Adrenal gland (tissue), 9 donors: ENCODE measurements at regions not wholly inside any gene's neighbourhood (a gene's known extent, or its start where the extent isn't known, plus 50 kb on each side); places are given as distances from the start of the nearest gene placed in this dataset.

Source experiments
- DNase-seq, 7 donors: peaks; one replicate each; pipeline ENCODE4 v3.0.0-alpha.2; 2019 to 2020
- H3K27ac ChIP-seq, 5 donors: fragments of 200-600 bp; sonication (generic) in 4 of 5; 1 replicate in 3 of 5; 2 replicates in 2 of 5; pipeline versions ENCODE4 v1.5.1 to v1.8.0; 2016 to 2020; ENCODE audit warnings: mild to moderate bottlenecking in 1 of 5
- H3K27me3 ChIP-seq: fragments of 200-600 bp; 2 replicates; pipeline ENCODE4 v1.8.0; 2021
- H3K36me3 ChIP-seq, 2 donors: fragments of 200-600 bp; replicated peaks in 1 of 2; 1 replicate in 1 of 2; 2 replicates in 1 of 2; pipeline versions ENCODE4 v1.5.1 to v1.8.0; 2018 to 2022
- H3K4me1 ChIP-seq, 2 donors: fragments of 200-600 bp; replicated peaks in 1 of 2; 1 replicate in 1 of 2; 2 replicates in 1 of 2; pipeline versions ENCODE4 v1.5.1 to v1.8.0; 2018 to 2021
- H3K4me3 ChIP-seq, 4 donors: fragments of 200-600 bp; sonication (generic) in 3 of 4; one replicate each; pipeline ENCODE4 v1.5.1; 2016 to 2018
- H3K9me3 ChIP-seq, 3 donors: fragments of 200-600 bp; sonication (generic) in 1 of 3; replicated peaks in 1 of 3; 1 replicate in 2 of 3; 2 replicates in 1 of 3; pipeline versions ENCODE4 v1.5.1 to v1.8.0; 2016 to 2021
- CTCF ChIP-seq, 6 experiments: fragments of 450-650 bp in 4 of 6; fragments of 200-600 bp in 2 of 6; sonication (generic) in 1 of 6; IDR thresholded peaks; 1 replicate in 5 of 6; 2 replicates in 1 of 6; pipeline versions ENCODE4 v1.5.1 to v1.8.0; 2016 to 2021; ENCODE audit warnings: antibody characterized with exemption in 6 of 6, mild to moderate bottlenecking in 2 of 6, moderate library complexity in 1 of 6
- POLR2A ChIP-seq, 2 donors: fragments of 450-650 bp; IDR thresholded peaks; one replicate each; pipeline ENCODE4 v1.6.1; 2017; ENCODE audit warnings: antibody characterized with exemption in 2 of 2, mild to moderate bottlenecking in 2 of 2, moderate library complexity in 1 of 2
- WGBS, 4 donors: extraction: QIAGEN DNeasy Blood & Tissue Kit in 2 of 4; methylation state at CpG; one replicate each; pipeline versions ENCODE4 v1.1.5 to v1.1.7; 2013 to 2017; 5-methylcytosine and 5-hydroxymethylcytosine counted together
- intact Hi-C, 2 donors: fragments of 100-400 bp; cut with DNase I; formaldehyde crosslinking; loops; one replicate each; pipeline versions ENCODE4 v1.14.1 to v1.15.0; 2022 to 2023
- donor health status: healthy with polysubstance abuse.
- donor health status: Bipolar disorder and iron deficiency.
- donor health status: DM: yes; HTN: yes; CAD: no.
- donor health status: DM: no; HTN: no; CAD: no.
- donor health status: DM: no; HTN: no; CAD: no.

GRCh38 chr4:152165846-152166245, 370.0 kb downstream of the FBXW7 start:
- intact Hi-C loops, result no loop called here
- no peak for DNase-seq
- Histone ChIP-seq H3K36me3 (no peaks in the 10 kb centered on the region), H3K27me3 (no peaks in the 10 kb centered on the region), H3K27ac (no peak overlapping the region), H3K4me1 (peaks cover 0 to 8% of the 10 kb centered on the region in 2 donors), H3K9me3 (no peaks in the 10 kb centered on the region), H3K4me3 (no peak overlapping the region)
- TF ChIP-seq POLR2A (IDR thresholded peaks at IDR 0.05) (no peak), CTCF (IDR thresholded peaks at IDR 0.05) (no peak)
- WGBS, 4 donors, result 79 to 88% (median 83%) methylated on average over 4 of the region's 4 CpGs

- no peak for DNase-seq
- intact Hi-C loops, result no loop called here
These were observed 370.7 kb downstream of the FBXW7 start for GRCh38 chr4:152165146-152165545.

GRCh38 chr4:152164561-152164960, 371.3 kb downstream of the FBXW7 start:
- DNase-seq, result no peak
- intact Hi-C loops, result no loop called here
- Histone ChIP-seq H3K36me3 (no peaks in the 10 kb centered on the region), H3K9me3 (no peaks in the 10 kb centered on the region), H3K4me3 (no peak overlapping the region), H3K27me3 (no peaks in the 10 kb centered on the region), H3K27ac (no peak overlapping the region), H3K4me1 (peaks cover 0 to 8% of the 10 kb centered on the region in 2 donors)
- TF ChIP-seq CTCF (IDR thresholded peaks at IDR 0.05) (no peak), POLR2A (IDR thresholded peaks at IDR 0.05) (no peak)
- WGBS, 4 donors, result 93 to 100% (median 98%) methylated on average over 1 of the region's 1 CpG

More at GRCh38 chr4:152165146-152165545, 370.7 kb downstream of the FBXW7 start:
- H3K27ac ChIP-seq, result no peak overlapping the region
- TF ChIP-seq POLR2A (IDR thresholded peaks at IDR 0.05) (no peak), CTCF (IDR thresholded peaks at IDR 0.05) (no peak)
- H3K4me3 ChIP-seq, result no peak overlapping the region
- no peaks in the 10 kb centered on the region for H3K36me3 ChIP-seq
- peaks cover 0 to 8% of the 10 kb centered on the region in 2 donors for H3K4me1 ChIP-seq
- WGBS, 4 donors, result 34 to 47% (median 38%) methylated on average over 2 of the region's 2 CpGs
- no peaks in the 10 kb centered on the region for H3K9me3 ChIP-seq
- H3K27me3 ChIP-seq, result no peaks in the 10 kb centered on the region

- Histone ChIP-seq H3K27me3 (no peaks in the 10 kb centered on the region), H3K27ac (no peak overlapping the region), H3K9me3 (no peaks in the 10 kb centered on the region), H3K36me3 (no peaks in the 10 kb centered on the region), H3K4me1 (peaks cover 0 to 8% of the 10 kb centered on the region in 2 donors), H3K4me3 (no peak overlapping the region)
- 40 to 49% (median 44%) methylated on average over 2 of the region's 2 CpGs for WGBS, 4 donors
- TF ChIP-seq POLR2A (IDR thresholded peaks at IDR 0.05) (no peak), CTCF (IDR thresholded peaks at IDR 0.05) (no peak)
- intact Hi-C loops, result no loop called here
- DNase-seq, result peak in 1 of 7 donors; percentile 34
These were observed 373.6 kb downstream of the FBXW7 start for GRCh38 chr4:152162331-152162697.
